ENCODE measurements at regions not wholly inside any gene's neighbourhood (a gene's known extent, or its start where the extent isn't known, plus 50 kb on each side); places are given as distances from the start of the nearest gene placed in this dataset.
"Not testable (repeated sequence)": the region's sequence is repeated elsewhere in the genome, so short reads cannot be mapped to it uniquely, and the experiment has no call there.

DNA sequence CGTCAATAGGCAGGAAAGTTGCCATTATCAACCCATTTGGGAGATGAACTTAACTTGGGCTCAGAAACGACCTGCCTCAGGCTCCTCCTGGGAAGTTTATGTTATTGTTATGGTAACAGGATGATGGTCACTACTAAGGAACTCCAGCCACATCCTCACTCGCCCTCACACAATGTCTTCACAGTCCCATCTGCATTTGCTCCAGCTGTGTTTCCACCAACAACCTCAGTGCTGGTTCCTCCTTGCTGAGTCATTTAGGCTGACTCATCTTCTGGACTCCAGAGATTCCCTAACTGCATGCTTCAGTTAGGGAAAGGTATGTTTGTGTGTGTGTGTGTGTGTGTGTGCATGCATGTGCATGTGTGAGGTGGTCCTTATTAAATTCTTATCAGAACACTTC, 293.4 kb upstream of the BOD1L1 start:
- DNase-seq (ENCODE audit: low read depth in 4 of 4, low spot score in 2 of 4) = no peak

DNA sequence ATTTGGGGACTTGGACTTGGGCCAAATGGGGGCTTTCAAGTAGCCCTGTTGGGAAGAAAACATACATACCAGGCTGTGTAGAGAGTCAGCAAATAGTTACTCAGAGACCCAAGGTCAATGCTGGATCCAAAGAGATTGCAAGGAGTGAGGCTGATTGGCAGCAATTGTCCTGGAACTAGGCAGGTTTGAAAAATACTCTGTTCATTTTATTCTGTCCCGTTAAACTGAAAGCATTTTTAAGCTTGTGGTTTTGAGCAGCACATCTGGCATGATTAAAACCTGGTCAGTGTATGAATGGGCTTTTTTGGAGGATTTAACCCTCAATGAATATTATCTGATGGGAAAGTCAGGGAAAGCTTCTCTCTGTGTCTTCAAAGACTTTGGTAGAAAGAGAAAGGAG, 294.3 kb upstream of the BOD1L1 start:
- no peak for DNase-seq (ENCODE audit: low read depth in 4 of 4, low spot score in 2 of 4)

DNA sequence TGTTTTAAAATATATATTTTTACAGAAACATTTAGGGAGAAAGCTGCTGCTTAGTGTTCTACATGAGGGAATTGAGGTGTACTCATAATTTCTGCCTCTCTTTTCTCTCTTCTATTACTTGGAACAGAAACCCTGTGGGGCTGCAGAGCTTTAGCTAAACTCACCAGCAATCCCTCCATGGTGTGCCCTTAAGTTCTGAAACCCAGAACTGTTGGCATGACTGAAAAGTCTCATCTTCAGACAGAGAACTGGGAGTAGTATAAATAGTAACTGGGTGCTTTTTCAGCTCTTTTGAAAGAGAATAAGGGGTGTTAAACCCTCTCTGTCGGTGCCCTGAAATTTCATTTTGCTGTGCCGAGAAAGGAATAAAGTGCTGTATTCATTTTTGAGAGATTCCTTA, 294.9 kb upstream of the BOD1L1 start:
- DNase-seq (ENCODE audit: low read depth in 4 of 4, low spot score in 2 of 4) = no peak

DNA sequence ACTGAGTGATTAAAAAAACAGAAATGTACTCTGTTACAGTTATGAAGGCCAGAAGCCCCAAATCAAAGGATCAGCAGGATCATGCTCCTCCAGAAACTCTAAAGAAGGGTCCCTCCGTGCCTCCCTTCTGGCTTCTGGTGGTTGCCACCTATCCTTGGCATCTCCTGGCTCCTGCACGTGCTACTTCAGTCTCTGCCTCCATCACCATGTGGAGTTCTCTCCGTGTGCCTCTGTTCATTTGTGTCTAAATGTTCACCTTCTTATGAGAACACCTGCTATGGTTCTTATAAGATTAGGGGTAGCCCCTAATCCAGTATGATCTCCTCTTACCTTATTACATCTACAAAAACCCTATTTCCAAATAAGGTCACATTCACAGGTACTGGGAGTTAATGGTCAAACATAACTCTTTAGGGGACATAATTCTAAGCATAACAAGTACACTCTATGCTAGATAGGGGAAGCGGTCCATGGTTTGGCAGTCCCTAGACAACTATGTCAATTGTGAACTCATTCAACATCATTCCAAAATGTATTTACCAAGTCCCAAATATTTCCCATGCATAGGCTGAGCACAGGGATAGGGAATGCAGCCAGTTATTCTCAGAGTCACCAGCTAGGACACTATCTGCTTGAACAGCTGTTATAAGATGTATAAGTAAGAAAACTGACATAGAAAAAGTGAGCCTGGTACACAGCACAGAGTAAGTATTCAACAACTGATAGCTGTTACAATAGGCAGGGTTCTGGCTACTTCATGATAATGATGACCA, 295.5 kb upstream of the BOD1L1 start:
- DNase-seq (ENCODE audit: low read depth in 4 of 4, low spot score in 2 of 4) = no peak

DNA sequence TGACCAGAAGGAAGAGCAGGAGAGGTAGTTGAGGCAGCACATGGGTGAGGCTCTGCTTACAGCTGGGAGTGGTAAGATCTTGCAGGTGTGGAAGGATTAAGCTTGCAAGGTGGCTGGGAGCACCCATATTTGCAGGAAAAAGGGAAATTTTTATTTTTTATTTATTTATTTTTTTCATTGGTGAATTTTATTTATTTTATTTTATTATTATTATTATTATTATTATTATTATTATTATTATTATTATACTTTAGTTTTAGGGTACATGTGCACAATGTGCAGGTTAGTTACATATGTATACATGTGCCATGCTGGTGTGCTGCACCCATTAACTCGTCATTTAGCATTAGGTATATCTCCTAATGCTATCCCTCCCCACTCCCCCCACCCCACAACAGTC, 297.4 kb upstream of the BOD1L1 start:
- DNase-seq (ENCODE audit: low read depth in 4 of 4, low spot score in 2 of 4) = not testable (repeated sequence)

DNA sequence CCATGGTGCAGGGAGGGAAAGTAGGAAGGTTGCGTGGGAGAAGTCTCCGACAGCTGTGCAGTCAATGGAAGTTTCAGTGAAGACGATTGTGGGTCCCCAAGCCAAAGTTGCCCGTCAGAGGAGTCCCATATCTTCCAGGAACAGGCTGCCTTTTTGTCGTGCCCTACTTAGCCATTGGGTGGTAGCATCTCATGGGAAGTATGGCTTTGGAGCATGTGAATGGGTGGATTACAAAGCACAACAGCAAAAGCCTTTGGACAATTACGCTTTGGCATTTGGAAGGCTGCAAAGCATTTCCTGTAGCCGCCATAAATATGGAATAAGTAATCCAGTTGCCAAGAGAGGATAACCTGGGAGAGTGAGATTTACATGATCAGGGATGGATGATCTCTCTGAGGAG, 300.7 kb upstream of the BOD1L1 start:
- DNase-seq (ENCODE audit: low read depth in 4 of 4, low spot score in 2 of 4) = no peak

DNA sequence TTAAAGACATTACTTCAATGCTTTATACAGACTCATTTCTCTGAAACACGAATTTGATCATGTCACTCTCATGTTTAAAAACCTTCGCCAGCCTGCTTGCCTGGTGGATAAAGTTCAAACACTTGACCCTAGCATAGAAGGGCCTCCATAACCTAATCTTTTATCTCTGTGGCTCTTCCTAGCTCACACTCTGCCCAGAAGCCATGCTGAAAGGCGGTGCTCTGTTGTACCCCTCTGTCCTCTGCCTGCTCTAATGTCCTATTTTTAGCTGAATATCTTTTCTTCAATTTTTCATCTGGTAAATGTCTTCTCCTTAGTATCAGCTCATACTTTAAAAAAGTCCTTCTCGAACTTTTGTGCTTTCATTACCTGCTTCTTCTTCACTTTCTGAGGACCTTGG, 302.6 kb upstream of the BOD1L1 start:
- no peak for DNase-seq (ENCODE audit: low read depth in 4 of 4, low spot score in 2 of 4)

DNA sequence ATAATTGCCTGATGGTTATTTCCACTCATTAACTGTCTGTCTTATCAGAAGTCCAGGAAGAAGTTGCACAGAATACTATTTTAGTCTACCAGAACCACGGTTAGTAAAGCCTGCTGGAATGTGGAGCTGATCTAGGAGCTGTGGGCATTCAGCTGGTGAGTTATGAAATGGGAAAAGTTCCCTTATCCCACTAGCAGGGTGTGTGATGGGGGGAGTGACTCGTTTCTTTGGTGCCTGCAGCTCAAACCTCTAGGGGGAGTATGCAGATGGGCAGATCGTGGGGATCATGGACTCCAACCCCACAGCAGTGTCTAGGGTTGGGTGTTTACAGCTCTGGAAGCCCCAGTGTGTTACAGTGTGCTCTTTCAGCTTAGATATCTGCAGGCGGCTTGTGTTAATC, 305.7 kb upstream of the BOD1L1 start:
- no peak for DNase-seq (ENCODE audit: low read depth in 4 of 4, low spot score in 2 of 4)

DNA sequence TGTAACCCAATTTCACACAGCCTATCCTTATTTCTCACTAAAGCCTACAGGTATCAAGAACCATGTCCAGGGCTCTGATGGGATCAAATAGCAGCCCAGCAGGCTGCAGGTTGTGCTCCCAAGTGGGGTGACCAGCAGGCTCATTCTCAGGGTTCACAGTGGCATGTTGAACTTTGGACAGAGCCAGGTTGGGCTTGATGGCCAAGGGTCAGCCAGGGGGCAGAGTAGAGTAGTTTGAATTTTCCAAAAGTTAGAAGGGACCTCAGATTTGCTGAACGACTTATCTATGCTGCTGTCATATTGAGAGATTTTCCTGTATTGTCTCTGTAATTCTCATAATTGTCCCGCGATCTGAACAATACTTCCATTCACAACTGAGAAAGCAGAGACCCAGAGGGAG, 310.8 kb upstream of the BOD1L1 start:
- DNase-seq (ENCODE audit: low read depth in 4 of 4, low spot score in 2 of 4) = no peak

DNA sequence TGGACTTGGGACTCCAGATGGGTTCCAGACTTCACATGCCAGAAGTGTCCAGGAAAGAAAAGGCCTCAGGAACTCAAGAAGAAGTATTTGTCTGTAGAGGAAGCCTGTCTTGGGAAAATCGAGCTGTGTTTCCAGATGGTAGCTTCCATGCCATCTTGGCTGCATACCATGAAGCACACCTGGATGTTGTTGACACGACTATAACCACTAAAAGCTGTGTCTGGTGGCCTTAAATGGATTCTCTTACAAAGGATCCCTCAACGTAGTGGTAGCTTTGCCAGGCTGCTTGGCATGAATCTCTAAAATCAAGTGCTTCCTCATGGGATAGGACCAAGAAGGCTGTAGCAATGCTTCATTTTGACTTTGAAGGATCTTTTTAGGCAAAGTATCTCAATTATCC, 313.4 kb upstream of the BOD1L1 start:
- DNase-seq (ENCODE audit: low read depth in 4 of 4, low spot score in 2 of 4) = no peak

DNA sequence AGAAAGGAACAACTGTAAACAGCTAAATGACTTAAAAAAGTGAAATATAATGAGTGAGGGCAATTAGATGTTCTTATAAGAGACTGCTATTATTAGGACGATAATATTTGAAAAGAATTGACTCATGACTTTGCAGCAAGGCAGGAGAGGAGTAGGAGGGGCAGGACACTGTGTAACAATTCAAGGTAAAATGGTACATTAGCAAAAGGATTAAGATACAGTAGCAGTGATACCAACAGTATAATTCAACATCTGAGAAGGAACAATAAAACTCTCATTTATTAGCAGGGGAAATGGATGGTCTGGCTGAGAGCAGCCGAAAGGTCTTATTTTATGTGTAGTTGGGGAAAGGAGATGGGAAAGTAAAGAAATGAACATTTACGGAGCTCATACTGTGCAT, 315.5 kb upstream of the BOD1L1 start:
- no peak for DNase-seq (ENCODE audit: low read depth in 4 of 4, low spot score in 2 of 4)

DNA sequence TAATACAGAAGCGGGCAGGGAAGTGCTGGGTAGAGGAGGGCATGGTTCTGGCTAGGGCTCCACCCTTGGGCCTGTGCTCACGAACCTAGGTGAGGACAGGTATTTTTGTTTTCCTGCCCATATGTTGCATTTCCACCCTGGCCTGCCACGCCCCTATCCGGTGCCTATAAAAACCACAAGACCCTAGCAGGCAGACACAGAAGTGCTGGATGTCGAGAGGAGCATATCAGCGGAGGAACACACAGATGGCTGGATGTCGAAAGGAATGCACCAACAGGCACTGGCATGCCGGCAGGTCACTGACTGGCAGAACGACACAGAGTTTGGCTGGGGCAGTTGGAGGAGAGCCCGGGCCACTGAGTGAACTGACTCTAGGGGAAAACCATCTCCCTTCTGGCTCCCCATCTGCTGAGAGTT, 316.6 kb upstream of the BOD1L1 start:
- DNase-seq (ENCODE audit: low read depth in 4 of 4, low spot score in 2 of 4) = no peak

DNA sequence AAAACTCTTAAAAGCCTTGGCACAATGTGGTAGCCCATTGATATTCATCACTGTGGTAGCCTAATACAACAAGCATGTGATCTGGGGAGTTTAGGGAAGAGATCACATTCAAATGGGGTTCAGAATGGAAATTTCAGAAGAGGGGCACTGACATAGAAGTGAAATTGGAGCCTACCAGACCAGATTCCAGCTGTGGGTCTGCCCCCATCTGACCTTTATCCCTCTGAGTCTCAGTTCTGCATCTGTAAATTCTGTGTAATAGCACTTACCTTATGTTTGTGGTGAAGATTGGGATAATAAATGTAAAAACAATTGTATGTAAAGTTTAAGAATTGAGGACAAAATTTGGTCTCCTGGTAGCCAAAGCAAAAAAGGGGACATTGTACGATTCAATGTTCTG, 320.4 kb upstream of the BOD1L1 start:
- DNase-seq (ENCODE audit: low read depth in 4 of 4, low spot score in 2 of 4) = no peak

DNA sequence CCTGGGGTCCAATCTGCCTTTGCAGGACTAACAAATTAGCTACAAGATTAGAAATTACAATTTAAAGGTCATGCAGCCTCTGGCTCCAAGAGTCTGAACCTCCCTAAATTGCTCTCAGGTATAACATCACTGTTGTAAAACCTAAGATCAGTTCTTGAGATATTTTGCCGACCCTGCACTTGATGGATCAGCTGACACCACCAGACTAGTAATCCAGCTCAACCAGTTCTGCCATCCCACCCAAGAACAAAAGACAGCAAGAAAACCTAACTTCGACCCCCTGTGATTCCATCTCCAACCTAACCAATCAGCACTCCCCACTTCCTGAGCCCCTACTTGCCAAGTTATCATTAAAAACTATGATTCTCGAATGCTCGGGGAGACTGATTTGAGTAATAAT, 323.0 kb upstream of the BOD1L1 start:
- no peak for DNase-seq (ENCODE audit: low read depth in 4 of 4, low spot score in 2 of 4)

DNA sequence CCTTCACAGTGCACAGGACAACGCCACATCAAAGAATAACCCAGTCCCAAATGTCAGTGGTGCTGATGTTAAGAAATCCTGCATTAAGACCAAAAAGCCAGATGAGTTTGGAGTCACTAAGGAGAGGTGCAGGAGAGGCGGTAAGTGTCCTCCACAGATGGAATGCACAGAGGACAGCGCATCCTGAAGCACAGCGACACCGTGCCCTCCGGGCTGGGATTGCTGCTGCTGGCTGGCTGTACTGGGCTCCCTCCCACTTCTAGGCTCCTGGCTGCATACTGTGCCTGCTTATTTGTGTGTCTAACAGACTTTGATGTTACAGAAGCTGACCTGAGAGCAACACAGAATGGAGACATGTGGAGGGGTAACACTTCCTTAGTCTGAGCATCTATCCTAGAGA, 325.6 kb upstream of the BOD1L1 start:
- no peak for DNase-seq (ENCODE audit: low read depth in 4 of 4, low spot score in 2 of 4)

DNA sequence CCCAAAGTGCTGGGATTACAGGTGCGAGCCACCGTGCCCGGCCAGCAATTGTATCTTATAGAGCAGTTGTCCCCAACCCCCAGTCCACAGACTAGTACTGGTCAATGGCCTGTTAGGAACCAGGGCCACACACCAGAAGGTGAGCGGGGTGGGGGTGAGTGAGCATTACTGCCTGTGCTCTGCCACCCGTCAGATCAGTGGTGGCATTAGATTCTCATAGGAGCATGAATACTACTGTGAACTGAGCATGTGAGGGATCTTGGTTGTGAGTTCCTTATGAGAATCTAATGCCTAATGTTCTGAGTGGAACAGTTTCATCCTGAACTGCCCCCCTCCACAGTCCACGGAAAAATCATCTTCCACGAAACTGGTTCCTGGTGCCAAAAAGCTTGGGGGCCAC, 328.0 kb upstream of the BOD1L1 start:
- no peak for DNase-seq (ENCODE audit: low read depth in 4 of 4, low spot score in 2 of 4)

DNA sequence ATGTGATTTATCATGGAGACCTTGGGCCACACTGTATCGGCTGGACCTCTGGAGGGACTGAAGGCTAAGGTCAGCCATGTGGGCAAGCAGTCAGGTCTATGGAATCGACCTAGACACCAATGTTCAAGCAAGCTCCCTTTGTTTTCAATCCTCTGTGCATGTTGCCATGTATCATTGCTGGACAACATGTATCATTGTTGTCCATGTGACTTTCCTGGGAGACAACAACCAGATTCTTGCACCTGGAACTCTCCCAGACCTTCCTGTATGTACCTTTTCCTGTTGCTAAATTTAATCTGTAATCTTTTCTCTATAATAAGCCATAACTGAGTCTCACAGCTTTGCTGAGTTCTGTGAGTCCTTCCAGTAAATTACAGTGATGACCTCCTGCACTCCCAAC, 329.4 kb upstream of the BOD1L1 start:
- no peak for DNase-seq (ENCODE audit: low read depth in 4 of 4, low spot score in 2 of 4)

DNA sequence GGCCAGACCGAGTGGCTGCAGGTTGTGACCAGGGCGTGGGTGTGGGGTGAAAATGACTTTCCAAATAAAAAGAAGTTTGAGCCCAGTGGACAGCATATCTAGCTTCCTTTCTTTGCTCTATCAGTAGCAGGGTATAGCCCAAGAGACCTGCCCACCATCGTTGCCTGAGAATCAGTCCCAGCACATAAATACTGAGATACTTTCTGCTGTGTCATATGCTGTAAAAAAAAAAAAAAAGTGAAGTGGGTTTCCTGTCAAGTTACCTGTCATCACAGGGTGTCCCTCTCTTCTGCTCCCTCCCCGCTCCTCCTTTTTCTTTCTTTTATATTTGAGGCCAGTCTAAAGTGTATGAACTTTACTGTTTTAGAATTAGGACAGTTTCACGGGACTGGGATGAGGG, 330.3 kb upstream of the BOD1L1 start:
- DNase-seq (ENCODE audit: low read depth in 4 of 4, low spot score in 2 of 4) = no peak

DNA sequence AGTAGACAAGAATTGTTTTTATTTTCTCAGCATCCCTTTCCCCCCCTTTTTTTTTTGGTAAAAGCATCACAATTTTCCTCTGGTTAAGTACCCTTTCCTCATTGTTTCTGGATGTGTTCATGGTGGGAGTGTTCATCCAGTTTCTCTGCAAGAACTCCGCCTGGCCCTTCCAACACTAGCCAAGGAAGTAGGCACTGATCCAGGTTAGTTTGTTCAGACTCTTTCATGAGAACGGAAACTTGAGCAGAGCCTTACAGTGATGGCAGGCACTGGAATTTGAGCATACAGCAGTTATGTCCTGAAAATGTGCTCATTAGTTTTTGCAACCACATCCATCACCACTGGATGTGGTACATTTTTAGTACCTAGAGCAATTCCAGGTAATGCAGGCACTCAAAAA, 336.1 kb upstream of the BOD1L1 start:
- DNase-seq (ENCODE audit: low read depth in 4 of 4, low spot score in 2 of 4) = no peak

DNA sequence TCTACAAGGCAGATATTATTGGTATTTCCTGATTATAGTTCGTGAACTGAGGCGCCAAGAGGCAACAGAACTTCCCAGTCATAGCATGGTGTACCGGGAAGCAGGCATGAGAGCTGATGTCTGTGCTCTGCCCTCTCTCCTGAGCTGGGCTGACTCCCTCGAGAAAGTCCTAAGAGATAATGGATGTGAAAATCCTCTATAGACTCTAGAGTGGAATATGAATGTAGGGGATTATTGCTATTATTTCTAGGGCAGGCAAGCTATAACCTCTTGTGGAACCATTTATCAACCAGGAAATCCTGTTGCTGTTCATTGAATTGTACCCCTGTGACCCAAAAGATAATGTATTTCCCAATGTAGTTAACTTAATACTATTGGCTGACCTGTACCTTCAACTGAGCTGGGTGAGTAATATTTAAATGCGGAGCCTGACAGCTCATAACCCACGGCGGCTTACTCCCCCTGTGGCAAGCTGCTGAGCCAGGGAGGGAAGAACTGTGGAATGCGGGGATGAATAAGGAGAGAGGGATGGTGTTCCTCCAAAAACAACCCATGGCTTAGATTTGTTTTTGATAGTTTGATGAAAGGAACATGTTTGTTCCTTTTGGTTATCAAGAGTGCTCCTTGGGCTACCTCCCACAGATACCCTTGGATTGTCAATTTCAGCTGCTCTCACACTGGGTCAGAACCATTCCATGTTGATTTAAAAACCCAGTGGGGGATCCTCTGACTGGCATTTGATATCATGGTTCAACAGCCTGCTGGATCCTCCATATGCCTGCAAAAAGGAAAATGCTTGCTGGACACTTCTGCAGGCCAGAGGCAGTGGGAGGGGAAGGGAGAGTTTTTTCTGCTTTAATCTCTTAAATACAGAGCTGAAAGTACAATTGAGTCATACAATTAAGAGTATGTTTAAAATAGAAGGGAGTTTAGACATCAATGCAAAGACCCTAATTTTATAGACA, 339.0 kb upstream of the BOD1L1 start:
- no peak for DNase-seq (ENCODE audit: low read depth in 4 of 4, low spot score in 2 of 4)

DNA sequence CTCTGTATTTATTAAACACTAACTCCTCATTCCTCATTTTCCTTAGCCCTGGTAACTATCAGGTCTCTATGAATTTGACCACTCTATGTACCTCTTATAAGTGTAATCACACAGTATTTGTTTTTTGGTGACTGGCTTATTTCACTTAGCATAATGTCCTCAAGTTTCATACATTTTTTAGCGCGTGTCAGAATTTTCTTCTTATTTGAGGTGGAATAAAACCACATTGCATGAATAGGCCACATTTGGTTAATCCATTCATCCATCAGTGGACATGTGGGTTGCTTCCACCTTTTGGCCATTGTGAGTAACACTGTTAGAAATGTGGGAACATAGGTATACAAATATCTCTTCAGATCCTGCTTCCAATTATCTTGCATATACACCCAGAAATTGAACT, 341.2 kb upstream of the BOD1L1 start:
- no peak for DNase-seq (ENCODE audit: low read depth in 4 of 4, low spot score in 2 of 4)

DNA sequence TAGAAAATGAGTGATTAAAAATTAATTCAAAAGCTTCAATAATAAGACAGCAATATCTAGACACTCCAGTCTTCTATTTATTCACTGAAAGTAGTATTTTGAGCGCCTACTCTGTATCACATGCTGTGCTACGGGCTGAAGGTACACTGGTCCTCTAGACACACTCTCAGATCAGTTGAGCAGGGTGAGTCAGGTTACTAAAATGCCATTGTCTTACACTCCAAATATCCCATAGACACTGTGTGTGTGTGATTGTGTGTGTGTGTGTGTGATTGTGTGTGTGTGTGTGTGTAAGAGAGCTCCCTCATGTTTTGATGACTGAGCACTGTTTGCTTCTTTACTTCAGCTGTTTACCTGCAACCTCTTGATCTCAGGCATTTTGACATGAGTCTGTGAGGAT, 342.8 kb upstream of the BOD1L1 start:
- DNase-seq (ENCODE audit: low read depth in 4 of 4, low spot score in 2 of 4) = no peak

All from left renal cortex interstitium (tissue), 4 donors.